HepG2 (cell line): ENCODE measurements at regions not wholly inside any gene's neighbourhood (a gene's known extent, or its start where the extent isn't known, plus 50 kb on each side); places are given as distances from the start of the nearest gene placed in this dataset.

Source experiments
- ATAC-seq: fragments of 200-7000 bp; cut with Tn5 transposase; 3 replicates; pipeline ENCODE4 v1.9.1; 2020; ENCODE audit warnings: mild to moderate bottlenecking, moderate library complexity
- BruUV-seq: library from RNA; stranded (reverse); fragments of 400-500 nt; replicated peaks from 2 replicates; lab custom pipeline; 2021; lab: Mats Ljungman, UMichigan
- CTCF ChIA-PET: fragments of 300-600 bp; formaldehyde crosslinking; extraction: SDS; loops from one replicate; lab custom pipeline; 2021; ENCODE audit warnings: low total read pairs, inconsistent platforms, low intra/inter-chr PET ratio; lab: Yijun Ruan, JAX
- POLR2A ChIA-PET: fragments of 350-600 bp; sonication (Branson Sonifier 250); formaldehyde crosslinking; loops from one replicate; lab custom pipeline; 2020; ENCODE audit warnings: antibody characterized with exemption, inconsistent platforms; lab: Yijun Ruan, JAX
- DNase-seq: peaks from one replicate; pipeline ENCODE4 v3.0.0-alpha.2; 2015; ENCODE audit warnings: low spot score
- FAIRE-seq: peaks from 3 replicates; lab custom pipeline; 2011; peaks lifted over from hg19 to GRCh38; lab: Jason Lieb, UNC
- H2AFZ ChIP-seq: one replicate; pipeline ENCODE4 v1.6.1; 2011; ENCODE audit warnings: low read length, inconsistent platforms
- H3K27ac ChIP-seq: fragments of 300-600 bp; 3 replicates; pipeline ENCODE4 v1.8.0; 2011; ENCODE audit warnings: mixed run types, mild to moderate bottlenecking, mixed read lengths, low read length, inconsistent platforms; ENCODE audit not compliant: insufficient read depth; ENCODE audit errors: extremely low read length
- H3K27me3 ChIP-seq, 2 experiments: fragments of 200-600 bp in 1 of 2; 2 replicates in 1 of 2; 3 replicates in 1 of 2; pipeline versions ENCODE4 v1.6.0 to v1.8.0; 2011; ENCODE audit warnings: low read length in 2 of 2, mild to moderate bottlenecking in 2 of 2, moderate library complexity in 2 of 2, inconsistent platforms in 1 of 2; ENCODE audit not compliant: insufficient read depth in 2 of 2, control insufficient read depth in 1 of 2
- H3K36me3 ChIP-seq, 2 experiments: fragments of 200-600 bp in 1 of 2; replicated peaks in 1 of 2; 2 replicates in 1 of 2; 3 replicates in 1 of 2; pipeline versions ENCODE4 v1.5.1 to v1.8.0; 2011; ENCODE audit warnings: low read length in 2 of 2, inconsistent platforms in 1 of 2; ENCODE audit not compliant: insufficient read depth in 2 of 2, control insufficient read depth in 1 of 2
- H3K4me1 ChIP-seq: 2 replicates; pipeline ENCODE4 v1.5.1; 2012; ENCODE audit warnings: low read length, inconsistent platforms; ENCODE audit not compliant: insufficient read depth
- H3K4me2 ChIP-seq: 2 replicates; pipeline ENCODE4 v1.6.0; 2011; ENCODE audit warnings: low read depth, low read length, inconsistent platforms
- H3K4me3 ChIP-seq, 3 experiments: fragments of 200-600 bp in 1 of 3; sonication (generic), shearing (Covaris generic) in 1 of 3; replicated peaks in 1 of 3; 2 replicates each; pipeline ENCODE4 v1.5.1; 2011 to 2016; ENCODE audit warnings: low read length in 3 of 3, inconsistent platforms in 2 of 3, low read depth in 2 of 3, mild to moderate bottlenecking in 2 of 3, control low read depth in 1 of 3, mixed read lengths in 1 of 3; ENCODE audit not compliant: insufficient read depth in 1 of 3
- H3K79me2 ChIP-seq: one replicate; pipeline ENCODE4 v1.6.1; 2011; ENCODE audit warnings: low read length, inconsistent platforms; ENCODE audit not compliant: insufficient read depth
- H3K9ac ChIP-seq: 2 replicates; pipeline ENCODE4 v1.6.0; 2011; ENCODE audit warnings: mild to moderate bottlenecking, low read depth, low read length, inconsistent platforms; ENCODE audit not compliant: insufficient read depth
- H3K9me3 ChIP-seq: 2 replicates; pipeline ENCODE4 v1.5.1; 2012; ENCODE audit warnings: mild to moderate bottlenecking, low read length
- H4K20me1 ChIP-seq: 2 replicates; pipeline ENCODE4 v1.6.0; 2011; ENCODE audit warnings: inconsistent platforms, mild to moderate bottlenecking, low read length, moderate library complexity; ENCODE audit not compliant: insufficient read depth
- ARID2 ChIP-seq: sonication (generic); formaldehyde crosslinking; IDR thresholded peaks from 2 replicates; pipeline ENCODE4 v1.8.1; 2022; ENCODE audit warnings: mild to moderate bottlenecking, missing genetic modification reagents, borderline replicate concordance
- FOXM1 ChIP-seq: sonication (generic); formaldehyde crosslinking; IDR thresholded peaks from 2 replicates; pipeline ENCODE4 v1.5.0; 2020; ENCODE audit warnings: missing genetic modification reagents
- GTF2F1 ChIP-seq: fragments of 150-350 bp; IDR thresholded peaks from 2 replicates; pipeline ENCODE4 v1.6.1; 2014; ENCODE audit warnings: low read length
- GZF1 ChIP-seq: sonication (generic); formaldehyde crosslinking; IDR thresholded peaks from 2 replicates; pipeline ENCODE4 v1.5.1; 2020; ENCODE audit warnings: mild to moderate bottlenecking, missing genetic modification reagents
- IRX3 ChIP-seq: sonication (generic); formaldehyde crosslinking; IDR thresholded peaks from 2 replicates; pipeline ENCODE4 v1.8.1; 2023; ENCODE audit warnings: mild to moderate bottlenecking, low read depth, missing genetic modification reagents, borderline replicate concordance
- MLLT10 ChIP-seq: sonication (generic); formaldehyde crosslinking; IDR thresholded peaks from 2 replicates; pipeline ENCODE4 v1.4.0; 2020; ENCODE audit warnings: missing genetic modification reagents
- THAP7 ChIP-seq: sonication (generic); formaldehyde crosslinking; IDR thresholded peaks from 2 replicates; pipeline ENCODE4 v1.8.1; 2023; ENCODE audit warnings: mild to moderate bottlenecking, missing genetic modification reagents
- XRCC5 ChIP-seq: fragments of 200-400 bp; formaldehyde crosslinking; optimal IDR thresholded peaks from 2 replicates; pipeline ENCODE3; 2017; ENCODE audit warnings: mild to moderate bottlenecking, low read length
- ZNF282 ChIP-seq: fragments of 450-650 bp; IDR thresholded peaks from 2 replicates; pipeline ENCODE4 v1.6.1; 2018; ENCODE audit not compliant: partially characterized antibody
- ZNF383 ChIP-seq: sonication (generic); formaldehyde crosslinking; IDR thresholded peaks from 2 replicates; pipeline ENCODE4 v1.4.0; 2020; ENCODE audit warnings: missing genetic modification reagents, mild to moderate bottlenecking, borderline replicate concordance
- WGBS: methylation state at CpG from one replicate; pipeline ENCODE4 v1.1.6; 2017; ENCODE audit warnings: low lambda C conversion rate; 5-methylcytosine and 5-hydroxymethylcytosine counted together
- in situ Hi-C: cut with HindIII; loops from 2 replicates; pipeline ENCODE4 v1.10.0; 2017; ENCODE audit warnings: low pct_unique_long_range_greater_than_20kb; ENCODE audit not compliant: extremely low pct_ligation_motif_present
- intact Hi-C: fragments of 100-400 bp; cut with micrococcal nuclease; formaldehyde crosslinking; loops from one replicate; pipeline ENCODE4 v1.10.0; 2022; ENCODE audit not compliant: unreplicated experiment

DNA sequence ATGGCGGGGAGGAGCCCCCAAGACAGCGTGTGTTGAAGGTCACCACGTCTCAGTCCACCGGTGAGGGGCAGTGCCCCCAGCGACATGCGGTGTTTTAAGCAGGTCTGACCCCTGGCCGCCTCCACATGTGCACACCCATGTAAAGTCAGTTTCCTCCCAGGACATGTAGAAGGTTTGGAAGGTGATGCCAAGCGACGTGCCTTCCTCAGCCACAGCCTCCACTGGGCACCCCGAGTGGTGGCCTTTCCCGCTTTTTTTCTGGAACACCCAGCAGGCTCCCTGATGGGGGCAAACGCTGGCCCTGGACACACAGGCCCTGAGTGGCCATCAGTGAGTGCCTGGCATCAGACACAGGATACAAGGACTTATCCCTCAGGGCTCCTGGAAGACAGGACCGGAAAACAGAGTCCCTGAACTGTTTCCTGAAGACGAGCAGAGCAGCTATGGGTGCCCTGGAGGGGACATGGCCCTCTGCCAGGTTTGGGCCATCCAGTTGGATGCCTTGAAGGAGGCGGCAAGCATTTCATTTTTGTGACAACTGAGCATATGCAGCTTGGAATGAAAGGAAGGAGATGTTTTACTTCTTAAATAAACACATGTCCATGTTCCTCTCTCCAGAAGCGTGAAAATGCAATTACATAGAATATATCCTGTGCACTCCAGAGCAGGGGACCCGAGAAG is 275.8 kb upstream of the IRX2 start:
- no peak for ATAC-seq
- FAIRE-seq, result no peak
- DNase-seq, result no peak
- TF ChIP-seq MLLT10 (CRISPR knock-in tag) (no peak), ZNF282 (no peak), FOXM1 (no peak)
- TF ChIP-seq, all 625 proteins: peak for 0
- Histone ChIP-seq H3K9ac (no peak overlapping the region), H3K27ac (no peak overlapping the region), H3K27me3 (peaks cover 0 to 5% of the 10 kb centered on the region in 2 experiments; a peak in 1 of 5 replicates), H3K79me2 (no peaks in the 10 kb centered on the region), H3K9me3 (no peaks in the 10 kb centered on the region), H3K4me2 (no peak overlapping the region), H4K20me1 (no peaks in the 10 kb centered on the region), H3K4me1 (no peaks in the 10 kb centered on the region), H3K4me3 (no peak overlapping the region), H2AFZ (no peak overlapping the region), H3K36me3 (no peaks in the 10 kb centered on the region)
- whole genome bisulfite sequencing, result 3% methylated on average over 5 of the region's 17 CpGs
- no TSS peak for BruUV-seq
- intact Hi-C loops (no loop called here), in situ Hi-C loops (no loop called here)
- ChIA-PET POLR2A (no interaction called here), CTCF (no interaction called here)

- in situ Hi-C loops, result no loop called here
- no peak overlapping the region for H3K9ac ChIP-seq
- intact Hi-C loops, result no loop called here
- no peak for FAIRE-seq
- ChIA-PET CTCF (no interaction called here), POLR2A (no interaction called here)
- 0% methylated on average over 5 of the region's 7 CpGs for WGBS
- no peaks in the 10 kb centered on the region for H3K79me2 ChIP-seq
- H2AFZ ChIP-seq, result no peak overlapping the region
- no peaks in the 10 kb centered on the region for H3K36me3 ChIP-seq
- no peak overlapping the region for H3K27ac ChIP-seq
- no peak for TF ChIP-seq ARID2 (CRISPR knock-in tag)
- TF ChIP-seq XRCC5, result no peak
- TF ChIP-seq GTF2F1, result no peak
- no peak for TF ChIP-seq ZNF383 (CRISPR knock-in tag)
- TF ChIP-seq IRX3 (CRISPR knock-in tag), result no peak
- no peak for TF ChIP-seq GZF1 (CRISPR knock-in tag)
- TF ChIP-seq THAP7 (CRISPR knock-in tag), result no peak
- no peaks in the 10 kb centered on the region for H4K20me1 ChIP-seq
- BruUV-seq, result no TSS peak
- no peaks in the 10 kb centered on the region for H3K4me1 ChIP-seq
- H3K4me2 ChIP-seq, result no peak overlapping the region
- no peak for ATAC-seq
- no peak overlapping the region for H3K4me3 ChIP-seq
- peaks cover 0 to 5% of the 10 kb centered on the region in 2 experiments; a peak in 1 of 5 replicates for H3K27me3 ChIP-seq
- H3K9me3 ChIP-seq, result no peaks in the 10 kb centered on the region
- no peak for DNase-seq
Measured at GRCh38 chr5:3026651-3027050, 275.2 kb upstream of the IRX2 start.
